ENCODE measurements at regions not wholly inside any gene's neighbourhood (a gene's known extent, or its start where the extent isn't known, plus 50 kb on each side); places are given as distances from the start of the nearest gene placed in this dataset.

GRCh38 chr5:163079618-163080017, 357.8 kb upstream of the CCNG1 start:
- TF ChIP-seq, protein P1, sequence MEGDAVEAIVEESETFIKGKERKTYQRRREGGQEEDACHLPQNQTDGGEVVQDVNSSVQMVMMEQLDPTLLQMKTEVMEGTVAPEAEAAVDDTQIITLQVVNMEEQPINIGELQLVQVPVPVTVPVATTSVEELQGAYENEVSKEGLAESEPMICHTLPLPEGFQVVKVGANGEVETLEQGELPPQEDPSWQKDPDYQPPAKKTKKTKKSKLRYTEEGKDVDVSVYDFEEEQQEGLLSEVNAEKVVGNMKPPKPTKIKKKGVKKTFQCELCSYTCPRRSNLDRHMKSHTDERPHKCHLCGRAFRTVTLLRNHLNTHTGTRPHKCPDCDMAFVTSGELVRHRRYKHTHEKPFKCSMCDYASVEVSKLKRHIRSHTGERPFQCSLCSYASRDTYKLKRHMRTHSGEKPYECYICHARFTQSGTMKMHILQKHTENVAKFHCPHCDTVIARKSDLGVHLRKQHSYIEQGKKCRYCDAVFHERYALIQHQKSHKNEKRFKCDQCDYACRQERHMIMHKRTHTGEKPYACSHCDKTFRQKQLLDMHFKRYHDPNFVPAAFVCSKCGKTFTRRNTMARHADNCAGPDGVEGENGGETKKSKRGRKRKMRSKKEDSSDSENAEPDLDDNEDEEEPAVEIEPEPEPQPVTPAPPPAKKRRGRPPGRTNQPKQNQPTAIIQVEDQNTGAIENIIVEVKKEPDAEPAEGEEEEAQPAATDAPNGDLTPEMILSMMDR (conservative IDR thresholded peaks at IDR 0.05; ENCODE audit: low read depth in 2 of 2) = peak; percentile 60 to 68
- TF ChIP-seq EZH2 (IDR thresholded peaks at IDR 0.05; ENCODE audit: low read depth, unreplicated experiment) (no peak), EZH2phosphoT487 (IDR thresholded peaks at IDR 0.05; ENCODE audit: unreplicated experiment) (no peak), ZNF331 (CRISPR knock-in tag; IDR thresholded peaks at IDR 0.05; ENCODE audit: low read depth) (no peak), CREB1 (CRISPR knock-in tag; IDR thresholded peaks at IDR 0.05; ENCODE audit: low read depth) (no peak), POLR2AphosphoS5 (IDR thresholded peaks at IDR 0.05; ENCODE audit: low read depth) (no peak), STAT1 (IDR thresholded peaks at IDR 0.05; ENCODE audit: unreplicated experiment) (no peak), NANOG (IDR thresholded peaks at IDR 0.05; ENCODE audit: borderline replicate concordance) (no peak), ZNF462 (CRISPR knock-in tag; IDR thresholded peaks at IDR 0.05) (no peak), JUNB (IDR thresholded peaks at IDR 0.05; ENCODE audit: unreplicated experiment) (no peak)
- TF ChIP-seq, protein P2, sequence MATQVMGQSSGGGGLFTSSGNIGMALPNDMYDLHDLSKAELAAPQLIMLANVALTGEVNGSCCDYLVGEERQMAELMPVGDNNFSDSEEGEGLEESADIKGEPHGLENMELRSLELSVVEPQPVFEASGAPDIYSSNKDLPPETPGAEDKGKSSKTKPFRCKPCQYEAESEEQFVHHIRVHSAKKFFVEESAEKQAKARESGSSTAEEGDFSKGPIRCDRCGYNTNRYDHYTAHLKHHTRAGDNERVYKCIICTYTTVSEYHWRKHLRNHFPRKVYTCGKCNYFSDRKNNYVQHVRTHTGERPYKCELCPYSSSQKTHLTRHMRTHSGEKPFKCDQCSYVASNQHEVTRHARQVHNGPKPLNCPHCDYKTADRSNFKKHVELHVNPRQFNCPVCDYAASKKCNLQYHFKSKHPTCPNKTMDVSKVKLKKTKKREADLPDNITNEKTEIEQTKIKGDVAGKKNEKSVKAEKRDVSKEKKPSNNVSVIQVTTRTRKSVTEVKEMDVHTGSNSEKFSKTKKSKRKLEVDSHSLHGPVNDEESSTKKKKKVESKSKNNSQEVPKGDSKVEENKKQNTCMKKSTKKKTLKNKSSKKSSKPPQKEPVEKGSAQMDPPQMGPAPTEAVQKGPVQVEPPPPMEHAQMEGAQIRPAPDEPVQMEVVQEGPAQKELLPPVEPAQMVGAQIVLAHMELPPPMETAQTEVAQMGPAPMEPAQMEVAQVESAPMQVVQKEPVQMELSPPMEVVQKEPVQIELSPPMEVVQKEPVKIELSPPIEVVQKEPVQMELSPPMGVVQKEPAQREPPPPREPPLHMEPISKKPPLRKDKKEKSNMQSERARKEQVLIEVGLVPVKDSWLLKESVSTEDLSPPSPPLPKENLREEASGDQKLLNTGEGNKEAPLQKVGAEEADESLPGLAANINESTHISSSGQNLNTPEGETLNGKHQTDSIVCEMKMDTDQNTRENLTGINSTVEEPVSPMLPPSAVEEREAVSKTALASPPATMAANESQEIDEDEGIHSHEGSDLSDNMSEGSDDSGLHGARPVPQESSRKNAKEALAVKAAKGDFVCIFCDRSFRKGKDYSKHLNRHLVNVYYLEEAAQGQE (IDR thresholded peaks at IDR 0.05; ENCODE audit: unreplicated experiment) = no peak

All from GM23338 (cell line).